Upper lobe of left lung (tissue), 6 donors: ENCODE measurements at regions not wholly inside any gene's neighbourhood (a gene's known extent, or its start where the extent isn't known, plus 50 kb on each side); places are given as distances from the start of the nearest gene placed in this dataset.

Experiments used
- ATAC-seq, 2 donors: fragments of 200-7000 bp; cut with Tn5 transposase; one replicate each; pipeline ENCODE4 v1.9.1; 2022; ENCODE audit warnings: mild to moderate bottlenecking in 2 of 2, moderate library complexity in 2 of 2; ENCODE audit not compliant: low FRiP score in 2 of 2
- DNase-seq, 2 donors: peaks; one replicate each; pipeline ENCODE4 v3.0.0-alpha.2; 2019 to 2020
- H3K27ac ChIP-seq, 4 donors: fragments of 200-600 bp; sonication (generic); one replicate each; pipeline ENCODE4 v1.5.1; 2016 to 2019
- H3K27me3 ChIP-seq, 4 donors: fragments of 200-600 bp; sonication (generic); one replicate each; pipeline ENCODE4 v1.5.1; 2017 to 2019
- H3K36me3 ChIP-seq, 4 donors: fragments of 200-600 bp; sonication (generic); one replicate each; pipeline ENCODE4 v1.5.1; 2016 to 2019
- H3K4me1 ChIP-seq, 4 donors: fragments of 200-600 bp; sonication (generic); one replicate each; pipeline ENCODE4 v1.5.1; 2018 to 2019
- H3K4me3 ChIP-seq, 4 donors: fragments of 200-600 bp; sonication (generic); one replicate each; pipeline ENCODE4 v1.5.1; 2017 to 2019; ENCODE audit warnings: mild to moderate bottlenecking in 2 of 4, moderate library complexity in 1 of 4
- H3K9me3 ChIP-seq, 4 donors: fragments of 200-600 bp; sonication (generic); one replicate each; pipeline ENCODE4 v1.5.1; 2018 to 2019
- EP300 ChIP-seq, 4 donors: sonication (generic); formaldehyde crosslinking; IDR thresholded peaks; one replicate each; pipeline ENCODE4 v1.5.1; 2017; ENCODE audit warnings: antibody characterized with exemption in 4 of 4, control low read depth in 2 of 4
- POLR2A ChIP-seq, 4 donors: fragments of 450-650 bp; IDR thresholded peaks; one replicate each; pipeline ENCODE4 v1.5.1; 2016 to 2017; ENCODE audit warnings: antibody characterized with exemption in 4 of 4, mild to moderate bottlenecking in 2 of 4
- POLR2AphosphoS5 ChIP-seq, 2 donors: sonication (generic); formaldehyde crosslinking; IDR thresholded peaks; one replicate each; pipeline ENCODE4 v1.5.1; 2017; ENCODE audit warnings: antibody characterized with exemption in 2 of 2
- WGBS, 2 donors: methylation state at CpG; one replicate each; pipeline ENCODE4 v1.1.5; 2017 to 2018; 5-methylcytosine and 5-hydroxymethylcytosine counted together
- TF ChIP-seq, protein P1 (sequence below), 6 experiments: fragments of 450-650 bp in 4 of 6; fragments of 200-600 bp in 2 of 6; sonication (generic) in 2 of 6; IDR thresholded peaks; one replicate each; pipeline ENCODE4 v1.5.1; 2016 to 2019; ENCODE audit warnings: antibody characterized with exemption in 6 of 6
- donor health status: DM: no; HTN: no; CAD: no; lungs with moderate emphysema.
- donor health status: DM: no; HTN: yes; CAD: no; lungs with severe emphysema.

DNA sequence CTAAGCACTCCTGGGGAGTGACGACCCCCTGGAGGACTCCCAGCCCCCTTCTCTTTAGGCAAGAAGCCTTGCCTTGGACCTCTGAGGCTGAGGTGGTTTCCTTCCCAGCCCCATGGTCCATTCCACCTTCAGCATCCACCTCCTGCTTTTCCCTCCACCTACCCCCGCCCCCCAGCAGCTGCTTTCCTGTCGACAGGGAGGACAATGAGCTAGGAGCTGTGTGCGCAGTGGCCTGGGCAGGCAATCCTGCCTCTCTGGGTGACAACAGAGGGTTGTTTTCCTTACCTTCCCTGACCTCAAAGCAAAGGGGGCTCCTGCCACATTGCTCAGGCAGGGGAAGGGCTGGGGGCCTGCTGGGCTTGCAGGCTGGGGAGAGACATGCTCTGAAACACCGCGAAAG is 123.5 kb downstream of the BCOR start:
- 60% methylated on average over 6 of the region's 6 CpGs; no CpG with 5 or more reads in 1 of the 2 donors for WGBS, 2 donors
- TF ChIP-seq, protein P1, sequence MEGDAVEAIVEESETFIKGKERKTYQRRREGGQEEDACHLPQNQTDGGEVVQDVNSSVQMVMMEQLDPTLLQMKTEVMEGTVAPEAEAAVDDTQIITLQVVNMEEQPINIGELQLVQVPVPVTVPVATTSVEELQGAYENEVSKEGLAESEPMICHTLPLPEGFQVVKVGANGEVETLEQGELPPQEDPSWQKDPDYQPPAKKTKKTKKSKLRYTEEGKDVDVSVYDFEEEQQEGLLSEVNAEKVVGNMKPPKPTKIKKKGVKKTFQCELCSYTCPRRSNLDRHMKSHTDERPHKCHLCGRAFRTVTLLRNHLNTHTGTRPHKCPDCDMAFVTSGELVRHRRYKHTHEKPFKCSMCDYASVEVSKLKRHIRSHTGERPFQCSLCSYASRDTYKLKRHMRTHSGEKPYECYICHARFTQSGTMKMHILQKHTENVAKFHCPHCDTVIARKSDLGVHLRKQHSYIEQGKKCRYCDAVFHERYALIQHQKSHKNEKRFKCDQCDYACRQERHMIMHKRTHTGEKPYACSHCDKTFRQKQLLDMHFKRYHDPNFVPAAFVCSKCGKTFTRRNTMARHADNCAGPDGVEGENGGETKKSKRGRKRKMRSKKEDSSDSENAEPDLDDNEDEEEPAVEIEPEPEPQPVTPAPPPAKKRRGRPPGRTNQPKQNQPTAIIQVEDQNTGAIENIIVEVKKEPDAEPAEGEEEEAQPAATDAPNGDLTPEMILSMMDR (IDR thresholded peaks at IDR 0.05): no peak
- no peak for TF ChIP-seq POLR2AphosphoS5 (IDR thresholded peaks at IDR 0.05)

GRCh38 chrX:39975101-39975925 is 122.4 kb downstream of the BCOR start:
- Histone ChIP-seq H3K4me3 (no peak overlapping the region), H3K36me3 (no peaks in the 10 kb centered on the region), H3K27me3 (no peaks in the 10 kb centered on the region), H3K9me3 (peaks cover 0 to 14% (median 0%) of the 10 kb centered on the region in 4 donors), H3K27ac (no peak overlapping the region), H3K4me1 (no peaks in the 10 kb centered on the region)
- 66 to 72% methylated on average over 7 of the region's 7 CpGs for WGBS, 2 donors
- ATAC-seq (no peak), DNase-seq (peak in 1 of 2 donors; percentile 52)
- no peak for TF ChIP-seq EP300 (IDR thresholded peaks at IDR 0.05)
- TF ChIP-seq POLR2AphosphoS5 (IDR thresholded peaks at IDR 0.05): no peak
- TF ChIP-seq, protein P1 (IDR thresholded peaks at IDR 0.05): no peak
- no peak for TF ChIP-seq POLR2A (IDR thresholded peaks at IDR 0.05)

More for the DNA sequence above, 123.5 kb downstream of the BCOR start:
- DNase-seq (no peak), ATAC-seq (no peak)
- H3K9me3 ChIP-seq: peaks cover 0 to 14% (median 0%) of the 10 kb centered on the region in 4 donors
- no peak overlapping the region for H3K4me3 ChIP-seq
- no peaks in the 10 kb centered on the region for H3K27me3 ChIP-seq
- no peak overlapping the region for H3K27ac ChIP-seq
- peaks cover 0 to 6% (median under 1%) of the 10 kb centered on the region in 4 donors for H3K4me1 ChIP-seq
- no peaks in the 10 kb centered on the region for H3K36me3 ChIP-seq

GRCh38 chrX:39981946-39982345 is 115.8 kb downstream of the BCOR start:
- no peak for ATAC-seq
- WGBS, 2 donors: 94 to 100% methylated on average over 2 to 3 of the region's 3 CpGs
- no peak overlapping the region for H3K27ac ChIP-seq
- TF ChIP-seq POLR2A (IDR thresholded peaks at IDR 0.05): no peak
- TF ChIP-seq, protein P1 (IDR thresholded peaks at IDR 0.05): no peak
- no peak for TF ChIP-seq EP300 (IDR thresholded peaks at IDR 0.05)
- TF ChIP-seq POLR2AphosphoS5 (IDR thresholded peaks at IDR 0.05): no peak
- H3K4me3 ChIP-seq: no peak overlapping the region
- H3K36me3 ChIP-seq: no peaks in the 10 kb centered on the region
- DNase-seq: no peak
- no peaks in the 10 kb centered on the region for H3K27me3 ChIP-seq
- peaks cover 0 to 15% (median 3%) of the 10 kb centered on the region in 4 donors for H3K4me1 ChIP-seq
- H3K9me3 ChIP-seq: no peaks in the 10 kb centered on the region

GRCh38 chrX:39982948-39983347 is 114.8 kb downstream of the BCOR start:
- 61% methylated on average over 3 of the region's 3 CpGs; no CpG with 5 or more reads in 1 of the 2 donors for WGBS, 2 donors
- ATAC-seq (peak in 1 of 2 donors; percentile 34), DNase-seq (no peak)
- Histone ChIP-seq H3K4me1 (peaks cover 0 to 15% (median 3%) of the 10 kb centered on the region in 4 donors), H3K27me3 (no peaks in the 10 kb centered on the region), H3K27ac (no peak overlapping the region), H3K9me3 (no peaks in the 10 kb centered on the region), H3K36me3 (no peaks in the 10 kb centered on the region), H3K4me3 (no peak overlapping the region)
- TF ChIP-seq POLR2A (IDR thresholded peaks at IDR 0.05) (no peak), EP300 (IDR thresholded peaks at IDR 0.05) (no peak), POLR2AphosphoS5 (IDR thresholded peaks at IDR 0.05) (no peak)
- TF ChIP-seq, protein P1 (IDR thresholded peaks at IDR 0.05): no peak
